PC-9 (cell line): ENCODE measurements at regions not wholly inside any gene's neighbourhood (a gene's known extent, or its start where the extent isn't known, plus 50 kb on each side); places are given as distances from the start of the nearest gene placed in this dataset.

Experiments used
- BruUV-seq: library from RNA; stranded (reverse); fragments of 400-500 nt; replicated peaks from 2 replicates; lab custom pipeline; 2021; lab: Mats Ljungman, UMichigan
- CTCF ChIA-PET: fragments of 300-600 bp; sonication (Branson Sonifier 250); formaldehyde crosslinking; loops from one replicate; lab custom pipeline; 2022; ENCODE audit warnings: antibody characterized with exemption; lab: Charles Lee
- POLR2A ChIA-PET: fragments of 300-600 bp; sonication (Branson Sonifier 250); formaldehyde crosslinking; loops from one replicate; lab custom pipeline; 2022; ENCODE audit warnings: antibody characterized with exemption; ENCODE audit not compliant: unreplicated experiment; lab: Charles Lee
- DNase-seq, 2 experiments: peaks; one replicate each; pipeline versions ENCODE4 v3.0.0 to v3.0.0-alpha.2; 2015 to 2022; ENCODE audit warnings: mixed read lengths in 1 of 2
- H2AFZ ChIP-seq: fragments of 200-600 bp; sonication (generic); 2 replicates; pipeline ENCODE4 v1.8.1; 2017; ENCODE audit warnings: antibody characterized with exemption
- H3F3A ChIP-seq: fragments of 200-600 bp; sonication (generic); 2 replicates; pipeline ENCODE4 v1.8.1; 2017; ENCODE audit warnings: antibody characterized with exemption, mild to moderate bottlenecking, low read depth; ENCODE audit not compliant: insufficient read depth
- H3K27ac ChIP-seq: fragments of 200-600 bp; sonication (generic); 2 replicates; pipeline ENCODE4 v1.6.1; 2016; ENCODE audit warnings: mixed run types
- H3K27me3 ChIP-seq: fragments of 200-600 bp; sonication (generic); 2 replicates; pipeline ENCODE4 v1.6.1; 2016; ENCODE audit warnings: low read depth, mixed run types; ENCODE audit not compliant: insufficient read depth
- H3K36me3 ChIP-seq: fragments of 200-600 bp; sonication (generic); 2 replicates; pipeline ENCODE4 v1.6.1; 2016; ENCODE audit warnings: low read depth, mixed run types
- H3K4me1 ChIP-seq: fragments of 200-600 bp; sonication (generic); replicated peaks from 2 replicates; pipeline ENCODE4 v1.6.1; 2016; ENCODE audit warnings: mixed run types; ENCODE audit not compliant: insufficient read depth
- H3K4me2 ChIP-seq: fragments of 200-600 bp; sonication (generic); 2 replicates; pipeline ENCODE4 v1.6.1; 2017; ENCODE audit warnings: mixed run types
- H3K4me3 ChIP-seq: fragments of 200-600 bp; sonication (generic); 2 replicates; pipeline ENCODE4 v1.6.1; 2016; ENCODE audit warnings: mixed run types
- H3K79me2 ChIP-seq: fragments of 200-600 bp; sonication (generic); 2 replicates; pipeline ENCODE4 v1.6.1; 2017; ENCODE audit warnings: low read depth, mixed run types
- H3K9me2 ChIP-seq: fragments of 200-600 bp; sonication (generic); 2 replicates; pipeline ENCODE4 v1.8.1; 2017; ENCODE audit warnings: mild to moderate bottlenecking; ENCODE audit not compliant: insufficient read depth
- H3K9me3 ChIP-seq: fragments of 200-600 bp; sonication (generic); 2 replicates; pipeline ENCODE4 v1.8.1; 2016; ENCODE audit warnings: low read depth; ENCODE audit not compliant: insufficient read depth
- H4K20me1 ChIP-seq: fragments of 200-600 bp; sonication (generic); 2 replicates; pipeline ENCODE4 v1.8.1; 2017; ENCODE audit not compliant: insufficient read depth
- EZH2 ChIP-seq: fragments of 200-600 bp; sonication (generic); IDR thresholded peaks from 2 replicates; pipeline ENCODE4 v1.8.0; 2017; ENCODE audit warnings: antibody characterized with exemption, low read depth
- intact Hi-C: fragments of 100-400 bp; cut with micrococcal nuclease; formaldehyde crosslinking; loops from one replicate; pipeline ENCODE4 v1.10.0; 2022; ENCODE audit not compliant: unreplicated experiment
- TF ChIP-seq, protein P1 (sequence below): fragments of 200-600 bp; sonication (generic); conservative IDR thresholded peaks from 2 replicates; pipeline ENCODE4 v1.6.1; 2017; ENCODE audit warnings: mixed run types, antibody characterized with exemption, mild to moderate bottlenecking, moderate library complexity

DNA sequence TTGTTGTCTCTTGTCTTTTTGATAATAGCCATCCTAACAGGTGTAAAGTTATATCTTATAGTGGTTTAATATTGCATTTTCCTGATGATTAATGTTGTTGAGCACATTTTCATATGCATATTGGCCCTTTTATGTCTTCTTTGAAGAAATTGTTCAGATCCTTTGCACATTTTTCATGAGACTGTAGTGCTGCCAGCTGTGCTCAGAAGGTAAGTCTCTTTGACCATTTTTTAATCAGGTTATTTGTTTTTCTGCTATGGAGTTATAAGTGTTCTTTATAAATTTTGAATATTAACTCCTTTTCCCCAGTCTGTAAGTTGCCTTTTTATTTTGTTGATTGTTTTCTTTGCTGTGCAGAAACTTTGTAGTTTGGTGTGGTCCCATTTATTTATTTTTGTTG, 55.8 kb upstream of the ZNF184 start:
- Histone ChIP-seq H2AFZ (no peak overlapping the region), H3K4me1 (peaks cover 16% of the 10 kb centered on the region), H3K79me2 (no peaks in the 10 kb centered on the region), H3K9me3 (no peaks in the 10 kb centered on the region), H3K9me2 (no peaks in the 10 kb centered on the region), H3K4me3 (no peak overlapping the region), H3K4me2 (no peak overlapping the region), H3K36me3 (no peaks in the 10 kb centered on the region), H4K20me1 (no peaks in the 10 kb centered on the region), H3K27ac (no peak overlapping the region), H3F3A (peaks cover 12% of the 10 kb centered on the region; the same call in 1 of the 2 replicates), H3K27me3 (no peaks in the 10 kb centered on the region)
- POLR2A ChIA-PET = no interaction called here
- intact Hi-C loops = no loop called here
- no peak for DNase-seq
- BruUV-seq = no TSS peak
- no peak for TF ChIP-seq EZH2
- TF ChIP-seq, protein P1, sequence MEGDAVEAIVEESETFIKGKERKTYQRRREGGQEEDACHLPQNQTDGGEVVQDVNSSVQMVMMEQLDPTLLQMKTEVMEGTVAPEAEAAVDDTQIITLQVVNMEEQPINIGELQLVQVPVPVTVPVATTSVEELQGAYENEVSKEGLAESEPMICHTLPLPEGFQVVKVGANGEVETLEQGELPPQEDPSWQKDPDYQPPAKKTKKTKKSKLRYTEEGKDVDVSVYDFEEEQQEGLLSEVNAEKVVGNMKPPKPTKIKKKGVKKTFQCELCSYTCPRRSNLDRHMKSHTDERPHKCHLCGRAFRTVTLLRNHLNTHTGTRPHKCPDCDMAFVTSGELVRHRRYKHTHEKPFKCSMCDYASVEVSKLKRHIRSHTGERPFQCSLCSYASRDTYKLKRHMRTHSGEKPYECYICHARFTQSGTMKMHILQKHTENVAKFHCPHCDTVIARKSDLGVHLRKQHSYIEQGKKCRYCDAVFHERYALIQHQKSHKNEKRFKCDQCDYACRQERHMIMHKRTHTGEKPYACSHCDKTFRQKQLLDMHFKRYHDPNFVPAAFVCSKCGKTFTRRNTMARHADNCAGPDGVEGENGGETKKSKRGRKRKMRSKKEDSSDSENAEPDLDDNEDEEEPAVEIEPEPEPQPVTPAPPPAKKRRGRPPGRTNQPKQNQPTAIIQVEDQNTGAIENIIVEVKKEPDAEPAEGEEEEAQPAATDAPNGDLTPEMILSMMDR = no peak
- CTCF ChIA-PET = no interaction called here
